ENCODE measurements at regions not wholly inside any gene's neighbourhood (a gene's known extent, or its start where the extent isn't known, plus 50 kb on each side); places are given as distances from the start of the nearest gene placed in this dataset.

- TF ChIP-seq CTCF (IDR thresholded peaks at IDR 0.05; ENCODE audit: borderline replicate concordance, extremely low read depth, low read length, poor library complexity, severe bottlenecking) (no peak), EZH2 (IDR thresholded peaks at IDR 0.05; ENCODE audit: borderline replicate concordance, low read depth, low read length, severe bottlenecking) (no peak)
Observed at GRCh38 chr11:44376423-44376822, 66.5 kb upstream of the ALX4 start.
